ENCODE measurements at regions not wholly inside any gene's neighbourhood (a gene's known extent, or its start where the extent isn't known, plus 50 kb on each side); places are given as distances from the start of the nearest gene placed in this dataset.

DNA sequence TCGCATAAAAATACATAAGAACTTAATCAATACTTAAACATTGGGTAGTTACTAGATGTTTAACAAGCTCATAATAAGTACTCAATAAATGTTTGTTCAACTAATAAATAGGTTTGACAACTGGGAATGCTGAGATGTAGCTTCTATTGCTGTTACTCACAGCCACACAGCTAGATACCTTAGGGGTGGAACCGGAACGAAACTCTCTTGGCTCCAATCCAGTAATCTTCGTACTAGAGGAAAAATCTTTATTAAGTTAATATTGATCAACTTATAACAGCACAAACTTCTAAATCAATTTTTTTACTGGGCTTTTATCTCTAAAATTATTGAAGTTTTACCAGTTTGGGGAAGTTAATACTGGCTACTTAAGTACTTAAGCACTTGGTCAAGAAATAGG, 247.8 kb downstream of the PAX3 start:
- no peaks in the 10 kb centered on the region for H3K4me1 ChIP-seq
- H3K9me3 ChIP-seq, result no peaks in the 10 kb centered on the region
- H3K36me3 ChIP-seq, result no peaks in the 10 kb centered on the region
- H3K4me3 ChIP-seq, result no peak overlapping the region
- peaks cover 27% of the 10 kb centered on the region for H3K27me3 ChIP-seq
- intact Hi-C loops (cut with DNase I), result no loop called here
- no peak overlapping the region for H3K27ac ChIP-seq
- TF ChIP-seq, protein P1, sequence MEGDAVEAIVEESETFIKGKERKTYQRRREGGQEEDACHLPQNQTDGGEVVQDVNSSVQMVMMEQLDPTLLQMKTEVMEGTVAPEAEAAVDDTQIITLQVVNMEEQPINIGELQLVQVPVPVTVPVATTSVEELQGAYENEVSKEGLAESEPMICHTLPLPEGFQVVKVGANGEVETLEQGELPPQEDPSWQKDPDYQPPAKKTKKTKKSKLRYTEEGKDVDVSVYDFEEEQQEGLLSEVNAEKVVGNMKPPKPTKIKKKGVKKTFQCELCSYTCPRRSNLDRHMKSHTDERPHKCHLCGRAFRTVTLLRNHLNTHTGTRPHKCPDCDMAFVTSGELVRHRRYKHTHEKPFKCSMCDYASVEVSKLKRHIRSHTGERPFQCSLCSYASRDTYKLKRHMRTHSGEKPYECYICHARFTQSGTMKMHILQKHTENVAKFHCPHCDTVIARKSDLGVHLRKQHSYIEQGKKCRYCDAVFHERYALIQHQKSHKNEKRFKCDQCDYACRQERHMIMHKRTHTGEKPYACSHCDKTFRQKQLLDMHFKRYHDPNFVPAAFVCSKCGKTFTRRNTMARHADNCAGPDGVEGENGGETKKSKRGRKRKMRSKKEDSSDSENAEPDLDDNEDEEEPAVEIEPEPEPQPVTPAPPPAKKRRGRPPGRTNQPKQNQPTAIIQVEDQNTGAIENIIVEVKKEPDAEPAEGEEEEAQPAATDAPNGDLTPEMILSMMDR (IDR thresholded peaks at IDR 0.05), result no peak
- no peak for ATAC-seq
- DNase-seq, result no peak

DNA sequence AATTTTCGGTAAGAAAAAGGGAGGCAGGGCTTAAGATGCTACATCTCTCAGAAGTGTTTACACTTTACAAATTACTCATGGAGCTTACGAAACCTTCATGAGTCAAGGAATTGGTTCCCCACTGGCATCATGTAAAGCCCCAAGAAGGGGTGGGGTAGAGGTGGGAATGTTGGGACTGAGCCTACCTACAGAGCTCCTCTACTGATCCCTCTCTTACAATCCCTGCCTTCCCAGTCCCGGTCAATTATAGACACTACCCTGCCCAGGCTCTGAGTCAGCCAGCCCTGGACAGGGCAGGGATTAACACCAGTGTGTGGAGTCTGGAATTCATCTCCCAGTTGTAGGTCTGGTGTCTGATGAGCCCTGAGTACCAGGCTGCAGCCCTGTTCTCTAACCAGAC, 248.9 kb downstream of the PAX3 start:
- TF ChIP-seq, protein P1 (IDR thresholded peaks at IDR 0.05), result no peak
- Histone ChIP-seq H3K4me3 (no peak overlapping the region), H3K27ac (no peak overlapping the region), H3K36me3 (no peaks in the 10 kb centered on the region), H3K4me1 (no peaks in the 10 kb centered on the region), H3K9me3 (no peaks in the 10 kb centered on the region), H3K27me3 (peaks cover 18% of the 10 kb centered on the region)
- ATAC-seq, result peak; percentile 47
- intact Hi-C loops (cut with DNase I), result no loop called here
- no peak for DNase-seq

DNA sequence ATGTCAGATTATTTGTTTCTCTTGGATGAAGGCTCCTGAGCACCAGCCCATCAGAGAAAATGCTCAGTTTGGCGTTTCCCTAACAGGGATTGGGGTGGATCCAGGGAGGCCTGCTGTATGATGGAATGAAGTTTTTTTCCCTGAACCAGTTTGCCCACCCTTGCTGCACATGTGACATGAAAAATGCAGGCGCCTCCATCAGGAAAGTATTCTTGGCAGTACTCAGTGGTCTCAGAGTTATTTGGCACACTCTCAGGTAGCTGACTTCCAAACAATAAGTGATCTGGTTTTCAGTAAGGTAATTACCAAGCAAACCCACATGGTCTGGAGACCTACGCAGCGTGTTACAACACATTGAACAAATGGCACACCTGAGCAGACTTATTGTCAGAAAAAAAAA, 254.9 kb downstream of the PAX3 start:
- Histone ChIP-seq H3K4me1 (no peaks in the 10 kb centered on the region), H3K36me3 (no peaks in the 10 kb centered on the region), H3K27ac (no peak overlapping the region), H3K4me3 (no peak overlapping the region), H3K9me3 (no peaks in the 10 kb centered on the region), H3K27me3 (no peaks in the 10 kb centered on the region)
- TF ChIP-seq, protein P1 (IDR thresholded peaks at IDR 0.05), result no peak
- no peak for DNase-seq
- intact Hi-C loops (cut with DNase I), result no loop called here
- peak; percentile 39 for ATAC-seq

DNA sequence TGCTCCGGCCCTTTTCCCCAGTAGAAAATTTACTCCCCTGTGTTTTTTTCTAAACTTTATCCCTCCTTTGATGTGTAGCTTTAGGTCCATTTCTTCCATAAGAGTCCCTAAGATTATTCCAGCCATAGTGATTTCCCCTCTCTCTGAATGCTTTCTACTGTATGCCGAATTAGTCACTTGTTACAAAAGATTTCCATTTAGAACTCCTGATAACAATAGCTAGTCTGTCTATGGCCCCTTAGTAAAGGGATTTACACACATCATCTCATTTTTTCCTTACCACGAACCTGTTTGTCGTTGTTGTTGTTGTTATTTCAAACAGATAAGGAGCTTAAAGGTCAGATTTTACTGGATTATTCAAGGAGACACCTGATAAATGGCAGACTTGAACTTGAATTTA, 256.1 kb downstream of the PAX3 start:
- DNase-seq (no peak), ATAC-seq (no peak)
- intact Hi-C loops (cut with DNase I), result no loop called here
- H3K27ac ChIP-seq, result no peak overlapping the region
- TF ChIP-seq, protein P1 (IDR thresholded peaks at IDR 0.05), result no peak
- no peaks in the 10 kb centered on the region for H3K4me1 ChIP-seq
- no peaks in the 10 kb centered on the region for H3K9me3 ChIP-seq
- H3K36me3 ChIP-seq, result no peaks in the 10 kb centered on the region
- H3K4me3 ChIP-seq, result no peak overlapping the region
- no peaks in the 10 kb centered on the region for H3K27me3 ChIP-seq

DNA sequence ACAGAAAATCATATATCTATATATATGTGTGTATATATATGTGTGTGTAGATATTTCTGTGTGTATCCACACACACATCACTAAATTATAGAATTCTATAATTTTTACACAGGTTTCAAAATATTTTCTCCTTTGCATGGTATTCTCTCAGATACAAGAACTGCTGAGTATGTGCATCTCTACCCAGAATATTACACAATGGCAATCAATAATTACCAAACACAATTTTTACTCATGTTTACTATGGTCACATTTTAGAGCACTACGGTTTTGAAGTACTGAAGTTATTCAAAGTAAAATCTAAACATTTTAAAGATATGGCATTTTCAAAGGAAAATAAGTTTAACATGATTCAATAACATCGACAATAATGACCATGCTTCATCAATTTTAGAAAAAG, 258.5 kb downstream of the PAX3 start:
- intact Hi-C loops (cut with DNase I), result no loop called here
- H3K27ac ChIP-seq, result no peak overlapping the region
- H3K9me3 ChIP-seq, result no peaks in the 10 kb centered on the region
- no peaks in the 10 kb centered on the region for H3K27me3 ChIP-seq
- no peak overlapping the region for H3K4me3 ChIP-seq
- H3K4me1 ChIP-seq, result no peaks in the 10 kb centered on the region
- ATAC-seq (no peak), DNase-seq (no peak)
- H3K36me3 ChIP-seq, result no peaks in the 10 kb centered on the region
- TF ChIP-seq, protein P1 (IDR thresholded peaks at IDR 0.05), result no peak

DNA sequence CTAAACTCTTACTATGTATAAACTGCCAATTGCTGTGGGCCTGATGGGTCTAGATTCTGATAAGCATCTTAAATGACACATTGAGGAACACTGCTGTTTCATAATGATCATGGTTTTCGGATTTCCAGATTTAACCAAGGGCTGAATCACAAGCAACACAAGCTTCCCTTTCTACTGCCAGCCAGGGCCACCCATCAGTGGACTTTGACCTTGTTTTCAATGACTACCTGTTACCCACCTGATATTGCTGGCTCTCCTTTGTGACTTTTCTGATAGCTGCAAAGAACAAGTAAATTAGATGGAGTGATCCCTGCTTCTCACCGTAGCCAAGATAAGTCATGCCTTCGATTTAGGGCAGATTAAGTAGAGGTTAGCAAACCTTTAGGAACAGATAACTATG, 259.0 kb downstream of the PAX3 start:
- Histone ChIP-seq H3K4me1 (no peaks in the 10 kb centered on the region), H3K27me3 (no peaks in the 10 kb centered on the region), H3K9me3 (no peaks in the 10 kb centered on the region), H3K4me3 (no peak overlapping the region), H3K36me3 (no peaks in the 10 kb centered on the region), H3K27ac (no peak overlapping the region)
- TF ChIP-seq, protein P1 (IDR thresholded peaks at IDR 0.05), result no peak
- ATAC-seq (no peak), DNase-seq (no peak)
- intact Hi-C loops (cut with DNase I), result no loop called here

All from upper lobe of right lung (tissue), 1 donor.